AG04450 (cell line): ENCODE measurements at regions not wholly inside any gene's neighbourhood (a gene's known extent, or its start where the extent isn't known, plus 50 kb on each side); places are given as distances from the start of the nearest gene placed in this dataset.

ENCODE experiments used
- CTCF ChIA-PET: fragments of 300-600, 350-600 bp; formaldehyde crosslinking; extraction: SDS; loops from one replicate; lab custom pipeline; 2022; ENCODE audit warnings: antibody characterized with exemption, inconsistent platforms; lab: Charles Lee
- POLR2A ChIA-PET: fragments of 350-600 bp; formaldehyde crosslinking; extraction: SDS; loops from one replicate; lab custom pipeline; 2021; ENCODE audit warnings: antibody characterized with exemption, inconsistent platforms; lab: Yijun Ruan, JAX
- DNase-seq: peaks from one replicate; pipeline ENCODE4 v3.0.0-alpha.2; 2011; ENCODE audit warnings: low read depth, low spot score
- H3K27ac ChIP-seq: one replicate; pipeline ENCODE4 v1.5.1; 2012; ENCODE audit warnings: low read depth, low read length, control low read depth
- H3K27me3 ChIP-seq: one replicate; pipeline ENCODE4 v1.6.0; 2012; ENCODE audit warnings: low read length; ENCODE audit not compliant: control insufficient read depth, insufficient read depth
- H3K4me3 ChIP-seq: 2 replicates; pipeline ENCODE4 v1.5.1; 2011; ENCODE audit warnings: mild to moderate bottlenecking, low read depth, low read length, control low read depth
- H3K9me3 ChIP-seq: 2 replicates; pipeline ENCODE4 v1.5.1; 2012; ENCODE audit warnings: low read length; ENCODE audit not compliant: control insufficient read depth, insufficient read depth
- TF ChIP-seq, protein P1 (sequence below): IDR thresholded peaks from 2 replicates; pipeline ENCODE4 v1.5.1; 2011; ENCODE audit warnings: low read depth, low read length, control low read depth, inconsistent platforms

- Histone ChIP-seq H3K9me3 (no peaks in the 10 kb centered on the region; the same call in 1 of the 2 replicates), H3K4me3 (no peak overlapping the region), H3K27me3 (no peaks in the 10 kb centered on the region), H3K27ac (no peak overlapping the region)
- ChIA-PET CTCF (interaction anchor here (0.6 to 5.2 kb wide), 7 partner anchors 11 to 429 kb away, joined by 3 to 35 read pairs (median 4); no protein-coding TSS in a partner anchor), POLR2A (interaction anchor here (0.7 to 1.8 kb wide), 2 partner anchors 32 to 78 kb away, joined by 3 to 15 read pairs; no protein-coding TSS in a partner anchor)
- DNase-seq = no peak
- TF ChIP-seq, protein P1, sequence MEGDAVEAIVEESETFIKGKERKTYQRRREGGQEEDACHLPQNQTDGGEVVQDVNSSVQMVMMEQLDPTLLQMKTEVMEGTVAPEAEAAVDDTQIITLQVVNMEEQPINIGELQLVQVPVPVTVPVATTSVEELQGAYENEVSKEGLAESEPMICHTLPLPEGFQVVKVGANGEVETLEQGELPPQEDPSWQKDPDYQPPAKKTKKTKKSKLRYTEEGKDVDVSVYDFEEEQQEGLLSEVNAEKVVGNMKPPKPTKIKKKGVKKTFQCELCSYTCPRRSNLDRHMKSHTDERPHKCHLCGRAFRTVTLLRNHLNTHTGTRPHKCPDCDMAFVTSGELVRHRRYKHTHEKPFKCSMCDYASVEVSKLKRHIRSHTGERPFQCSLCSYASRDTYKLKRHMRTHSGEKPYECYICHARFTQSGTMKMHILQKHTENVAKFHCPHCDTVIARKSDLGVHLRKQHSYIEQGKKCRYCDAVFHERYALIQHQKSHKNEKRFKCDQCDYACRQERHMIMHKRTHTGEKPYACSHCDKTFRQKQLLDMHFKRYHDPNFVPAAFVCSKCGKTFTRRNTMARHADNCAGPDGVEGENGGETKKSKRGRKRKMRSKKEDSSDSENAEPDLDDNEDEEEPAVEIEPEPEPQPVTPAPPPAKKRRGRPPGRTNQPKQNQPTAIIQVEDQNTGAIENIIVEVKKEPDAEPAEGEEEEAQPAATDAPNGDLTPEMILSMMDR = no peak
Observed at GRCh38 chr1:39109644-39110043, 83.5 kb downstream of the NDUFS5 start.

DNA sequence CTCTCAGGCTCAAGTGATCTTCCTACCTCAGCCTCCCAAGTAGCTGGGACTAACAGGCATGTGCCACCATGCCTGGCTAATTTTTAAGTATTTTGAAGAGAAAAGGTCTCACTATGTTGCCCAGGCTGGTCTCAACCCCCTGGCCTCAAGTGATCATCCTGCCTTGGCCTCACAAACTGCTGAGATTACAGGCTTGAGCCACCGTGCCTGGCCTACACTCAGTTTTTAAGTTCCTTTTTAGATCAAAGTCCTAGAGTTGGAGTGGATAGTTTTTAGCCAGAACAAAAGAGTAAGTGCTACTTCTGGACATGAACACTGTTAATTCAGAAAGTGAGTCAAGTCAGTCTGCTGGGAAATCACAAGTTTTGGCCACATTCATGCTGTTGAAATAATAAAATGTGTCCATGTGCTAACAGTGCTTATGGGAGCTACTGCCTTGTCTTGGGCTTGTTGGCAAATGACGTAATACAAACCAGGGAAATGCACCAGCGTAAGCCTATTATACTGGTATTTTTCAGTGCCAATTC is 84.2 kb downstream of the NDUFS5 start:
- no peak for DNase-seq
- ChIA-PET POLR2A (interaction anchor here (0.5 to 1.8 kb wide), 4 partner anchors 32 to 476 kb away, joined by 3 to 15 read pairs (median 6); no protein-coding TSS in a partner anchor), CTCF (interaction anchor here (0.7 to 5.2 kb wide), 8 partner anchors 8 to 278 kb away, joined by 3 to 35 read pairs (median 4); no protein-coding TSS in a partner anchor)
- Histone ChIP-seq H3K4me3 (no peak overlapping the region), H3K27me3 (no peaks in the 10 kb centered on the region), H3K27ac (peak overlapping the region; percentile 85), H3K9me3 (no peaks in the 10 kb centered on the region; the same call in 1 of the 2 replicates)
- TF ChIP-seq, protein P1 = no peak

GRCh38 chr1:39110882-39111281 is 84.7 kb downstream of the NDUFS5 start:
- POLR2A ChIA-PET = interaction anchor here (0.5 to 1.8 kb wide), 5 partner anchors 31 to 476 kb away, joined by 3 to 15 read pairs (median 3); no protein-coding TSS in a partner anchor
- Histone ChIP-seq H3K9me3 (no peaks in the 10 kb centered on the region; the same call in 1 of the 2 replicates), H3K27ac (peak overlapping the region; percentile 62), H3K27me3 (no peaks in the 10 kb centered on the region), H3K4me3 (no peak overlapping the region)
- TF ChIP-seq, protein P1 = no peak
- DNase-seq = no peak
- CTCF ChIA-PET = interaction anchor here (0.8 to 5.2 kb wide), 7 partner anchors 8 to 147 kb away, joined by 3 to 35 read pairs (median 5); no protein-coding TSS in a partner anchor

GRCh38 chr1:39113109-39113743 is 87.1 kb downstream of the NDUFS5 start:
- no peak overlapping the region for H3K4me3 ChIP-seq
- TF ChIP-seq, protein P1 = no peak
- no peak overlapping the region for H3K27ac ChIP-seq
- no peak for DNase-seq
- H3K9me3 ChIP-seq = no peaks in the 10 kb centered on the region
- H3K27me3 ChIP-seq = no peaks in the 10 kb centered on the region
- ChIA-PET POLR2A (no interaction called here), CTCF (interaction anchor here (1.6 kb wide), 1 partner anchor 146 kb away, joined by 4 read pairs; no protein-coding TSS in a partner anchor)
